NCI-H146 treated with DMSO at 0.1 percent for 48 hours (cell line): ENCODE measurements at regions not wholly inside any gene's neighbourhood (a gene's known extent, or its start where the extent isn't known, plus 50 kb on each side); places are given as distances from the start of the nearest gene placed in this dataset.
A peak's percentile ranks its signal among the peaks of the same experiment; 100 is the strongest.

ENCODE experiments used
- DNase-seq: peaks from one replicate; lab custom pipeline; 2025; ENCODE audit not compliant: unreplicated experiment; lab: John Stamatoyannopoulos, UW

GRCh38 chr20:12354725-12355124 is 437.0 kb downstream of the BTBD3 start:
- DNase-seq, result no peak

GRCh38 chr20:12355185-12355584 is 437.5 kb downstream of the BTBD3 start:
- no peak for DNase-seq

- no peak for DNase-seq
Observed at GRCh38 chr20:12358006-12358654, 440.4 kb downstream of the BTBD3 start.

GRCh38 chr20:12358655-12359009 is 440.9 kb downstream of the BTBD3 start:
- DNase-seq, result no peak

- peak; percentile 99 for DNase-seq
Observed at GRCh38 chr20:12371990-12372389, 454.3 kb downstream of the BTBD3 start.

GRCh38 chr20:12372557-12372956 is 454.9 kb downstream of the BTBD3 start:
- peak; percentile 98 for DNase-seq

- DNase-seq, result no peak
Observed at GRCh38 chr20:12375967-12376366, 458.3 kb downstream of the BTBD3 start.

DNA sequence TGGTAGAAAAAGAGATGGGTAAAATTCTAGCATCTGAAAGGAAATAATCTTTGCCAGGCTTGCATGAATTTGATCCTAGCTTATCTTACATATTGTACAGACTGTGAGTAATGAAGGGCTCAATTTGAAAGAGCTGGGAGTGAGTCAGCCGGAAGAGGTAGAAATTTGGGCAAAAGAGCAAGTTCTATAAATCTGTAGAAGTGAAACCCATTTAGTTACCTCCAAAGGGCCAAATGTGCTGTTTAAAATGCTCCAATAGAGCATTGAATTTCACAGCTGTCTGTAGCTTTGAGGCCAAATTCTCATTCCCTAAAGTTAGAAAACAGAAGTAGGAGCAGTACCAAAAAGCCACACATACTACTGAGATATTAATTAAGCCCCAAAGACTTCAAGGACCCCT is 466.1 kb downstream of the BTBD3 start:
- no peak for DNase-seq

DNA sequence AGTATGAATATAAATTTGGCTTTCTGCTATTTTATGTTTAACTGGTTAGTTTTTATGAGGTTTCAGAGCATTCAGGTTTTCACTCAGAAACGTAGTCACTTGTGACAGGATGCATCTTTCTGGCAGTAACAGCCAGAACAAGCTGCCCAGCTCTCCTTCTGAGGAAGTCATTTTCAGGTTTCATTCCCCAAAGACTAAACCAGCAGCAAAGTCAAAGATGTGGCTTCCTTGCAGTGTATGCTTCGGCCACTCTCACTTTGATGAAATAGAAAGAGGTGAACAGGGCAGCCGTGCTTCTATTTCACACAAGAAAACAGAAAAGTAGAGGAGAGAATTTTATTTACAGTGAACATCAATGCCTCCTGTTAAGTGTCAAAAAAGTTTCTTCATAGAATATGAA is 469.1 kb downstream of the BTBD3 start:
- DNase-seq, result no peak

GRCh38 chr20:12391099-12391498 is 473.4 kb downstream of the BTBD3 start:
- DNase-seq, result no peak

DNA sequence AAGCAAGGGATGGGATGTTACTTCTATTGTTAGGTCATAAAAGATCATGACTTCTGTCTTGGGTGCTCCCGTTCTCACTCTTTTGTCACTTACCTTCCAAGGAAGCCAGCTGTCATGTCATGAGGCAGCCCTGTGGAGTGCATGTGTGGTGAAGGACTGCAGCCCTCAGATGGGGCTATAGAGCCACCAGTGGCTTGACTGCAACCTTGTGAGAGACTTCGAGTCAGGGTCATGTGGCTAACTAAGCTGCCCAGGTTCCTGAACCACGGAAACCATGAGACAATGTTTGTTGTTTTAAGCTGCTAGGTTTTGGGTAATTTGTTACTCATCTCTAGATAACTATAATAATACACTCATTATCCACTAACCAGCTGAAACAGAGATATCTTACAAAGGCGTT is 477.1 kb downstream of the BTBD3 start:
- DNase-seq, result peak; percentile 73

- no peak for DNase-seq
Observed at GRCh38 chr20:12395353-12395752, 477.7 kb downstream of the BTBD3 start.

GRCh38 chr20:12395760-12396159 is 478.1 kb downstream of the BTBD3 start:
- DNase-seq, result no peak

- no peak for DNase-seq
Observed at GRCh38 chr20:12399110-12399836, 481.6 kb downstream of the BTBD3 start.

- DNase-seq, result no peak
Observed at GRCh38 chr20:12404941-12405340, 487.2 kb downstream of the BTBD3 start.

DNA sequence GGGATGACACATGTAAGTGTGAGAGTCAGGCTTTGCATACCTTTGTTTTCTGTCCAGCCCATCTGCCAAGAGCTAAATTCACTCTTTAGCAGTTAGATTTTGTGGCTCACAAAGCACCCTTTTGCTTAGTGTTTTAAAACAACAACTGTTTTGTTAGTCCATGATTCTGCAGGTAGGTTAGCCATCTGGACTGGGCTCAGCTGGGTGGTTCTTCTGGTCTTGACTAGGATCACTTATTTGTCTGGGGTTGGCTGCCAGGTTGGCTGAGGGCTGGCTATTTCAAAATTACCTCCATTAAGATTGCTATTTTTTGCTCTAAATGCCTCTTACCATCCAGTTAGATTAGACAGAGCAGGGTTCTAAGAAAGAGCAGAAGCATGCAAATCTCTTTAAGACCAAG is 489.3 kb downstream of the BTBD3 start:
- no peak for DNase-seq

DNA sequence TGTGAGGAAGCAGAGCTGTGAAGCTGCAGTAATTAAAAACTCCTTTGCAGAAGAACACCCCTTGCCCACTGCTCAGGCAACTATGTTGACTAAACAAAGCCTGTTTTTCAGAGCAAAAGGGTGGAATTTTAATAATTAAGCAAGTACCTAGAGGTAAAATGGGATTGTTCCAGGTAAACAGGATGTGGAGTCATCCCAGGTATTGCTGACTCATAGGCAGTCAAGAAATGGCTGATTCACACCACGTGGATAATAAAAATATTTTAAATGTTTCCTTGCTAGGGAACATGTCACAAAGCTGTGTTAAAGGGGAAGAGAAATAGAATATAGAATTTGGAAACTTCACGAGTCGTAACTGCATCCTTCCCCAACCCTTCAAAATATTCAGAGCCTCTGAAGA is 491.8 kb downstream of the BTBD3 start:
- DNase-seq, result no peak

DNA sequence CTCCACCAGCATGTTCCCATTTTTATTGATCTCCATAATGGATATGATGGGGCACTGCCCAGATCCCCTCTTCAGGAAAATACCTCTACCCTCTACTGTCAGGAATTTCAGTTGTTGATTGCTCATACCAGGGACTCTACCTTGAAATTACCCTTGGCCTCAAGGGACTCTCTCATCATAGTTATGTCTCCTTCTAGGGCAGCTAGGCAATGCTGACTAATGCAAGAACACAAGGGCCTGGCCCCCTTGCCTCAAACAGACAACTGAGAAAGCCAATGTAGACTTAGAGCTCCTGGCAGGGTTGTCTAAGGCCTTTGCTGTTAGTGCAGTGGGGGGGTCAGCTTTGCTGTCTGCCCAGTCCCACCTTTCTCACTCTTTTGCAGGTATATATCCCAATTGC is 493.1 kb downstream of the BTBD3 start:
- DNase-seq, result no peak

GRCh38 chr20:12411246-12411940 is 493.7 kb downstream of the BTBD3 start:
- DNase-seq, result no peak

- no peak for DNase-seq
Observed at GRCh38 chr20:12413116-12413515, 495.4 kb downstream of the BTBD3 start.

DNA sequence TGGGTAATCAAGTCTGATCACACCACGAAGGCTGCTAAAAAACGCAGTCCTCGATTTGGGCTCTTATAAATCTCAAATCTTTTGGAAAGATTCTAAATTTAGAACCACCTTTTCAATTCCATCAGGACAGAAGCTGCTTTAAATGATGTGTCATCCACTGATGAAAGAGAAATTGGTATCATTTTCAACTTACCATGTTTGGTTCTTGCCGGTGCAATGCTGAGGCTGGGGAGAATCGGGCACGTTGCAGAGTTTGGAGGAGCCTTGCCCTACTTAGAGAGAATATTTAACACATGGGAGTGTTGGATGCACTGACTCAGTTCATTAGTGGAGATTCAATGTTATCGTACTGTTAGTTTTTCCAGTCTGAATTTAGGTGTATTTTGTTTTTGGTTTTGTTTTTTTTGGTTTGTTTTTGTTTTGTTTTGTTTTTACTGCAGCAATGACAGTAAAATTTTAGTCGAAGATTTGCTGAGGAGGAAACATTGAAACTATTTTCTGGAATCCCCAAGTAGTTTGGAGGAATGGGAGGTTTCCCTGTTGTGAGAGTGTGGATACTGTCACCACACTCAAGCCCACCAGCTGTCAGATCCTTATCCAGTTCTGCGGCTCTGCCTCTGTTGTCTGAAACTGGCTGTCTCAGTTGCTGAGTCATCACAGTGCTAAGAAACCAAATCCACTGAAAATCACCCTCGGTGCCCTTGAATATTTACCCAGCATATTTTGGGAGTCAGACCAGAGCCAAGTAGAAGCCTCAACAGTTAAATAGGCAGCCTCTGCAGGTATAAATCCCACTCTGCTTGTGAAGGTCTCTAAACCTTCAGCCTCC is 497.0 kb downstream of the BTBD3 start:
- no peak for DNase-seq
